GM21360 (cell line): ENCODE measurements at regions not wholly inside any gene's neighbourhood (a gene's known extent, or its start where the extent isn't known, plus 50 kb on each side); places are given as distances from the start of the nearest gene placed in this dataset.

Experiments used
- ATAC-seq: cut with Tn5 transposase; IDR thresholded peaks from one replicate; pipeline ENCODE4 v1.9.1; 2021; ENCODE audit warnings: mild to moderate bottlenecking, moderate library complexity; ENCODE audit not compliant: unreplicated experiment

DNA sequence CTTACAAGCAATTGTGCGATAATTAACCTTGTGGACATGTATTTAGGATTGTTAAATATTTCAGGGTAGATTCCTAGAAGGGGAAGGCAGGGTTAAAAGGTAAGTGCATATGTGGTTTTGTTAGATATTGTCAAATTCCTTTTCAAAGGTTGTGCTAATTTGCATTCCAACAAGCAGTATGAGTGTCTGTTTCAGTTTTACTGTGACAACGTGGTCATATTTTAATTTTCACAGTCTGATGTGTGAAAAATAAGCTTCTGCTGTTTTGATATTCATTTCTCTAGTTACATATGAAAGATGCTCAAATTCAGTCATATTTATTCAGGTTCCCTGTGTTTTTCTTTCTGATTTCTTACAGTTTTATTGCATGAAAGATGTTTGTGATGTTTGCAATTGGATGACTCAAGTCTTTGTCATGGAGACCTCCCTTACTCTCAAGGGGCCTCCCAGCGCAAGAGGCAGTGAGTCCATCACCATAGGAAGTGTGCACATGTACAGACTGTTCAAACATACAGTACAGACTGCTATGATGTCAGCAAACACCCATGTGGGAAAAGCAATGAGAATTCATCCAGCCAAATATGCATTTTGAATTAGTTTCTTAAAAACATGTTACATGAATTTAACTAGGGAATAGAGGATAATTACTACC, 310.8 kb downstream of the GALR1 start:
- peak; percentile 60 for ATAC-seq

DNA sequence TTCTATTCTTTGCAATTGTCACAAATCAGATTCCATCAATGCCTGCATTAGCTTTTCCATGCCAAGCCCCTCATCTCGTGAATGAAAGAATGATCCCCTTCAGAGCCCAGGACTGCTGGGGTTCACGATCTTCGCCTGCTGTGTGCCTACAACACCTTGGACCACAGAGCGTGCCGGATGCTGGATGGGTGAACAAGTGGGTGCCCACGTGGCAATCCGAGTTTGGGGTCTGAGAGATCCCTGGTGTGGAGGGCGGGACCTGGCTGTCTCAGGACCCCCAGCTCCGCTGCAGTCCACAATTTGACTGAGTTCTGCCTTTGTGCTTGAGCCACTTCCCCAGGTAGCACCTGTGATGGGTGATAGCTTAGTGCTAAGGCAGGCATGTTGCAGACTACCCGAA, 317.0 kb downstream of the GALR1 start:
- ATAC-seq: no peak

DNA sequence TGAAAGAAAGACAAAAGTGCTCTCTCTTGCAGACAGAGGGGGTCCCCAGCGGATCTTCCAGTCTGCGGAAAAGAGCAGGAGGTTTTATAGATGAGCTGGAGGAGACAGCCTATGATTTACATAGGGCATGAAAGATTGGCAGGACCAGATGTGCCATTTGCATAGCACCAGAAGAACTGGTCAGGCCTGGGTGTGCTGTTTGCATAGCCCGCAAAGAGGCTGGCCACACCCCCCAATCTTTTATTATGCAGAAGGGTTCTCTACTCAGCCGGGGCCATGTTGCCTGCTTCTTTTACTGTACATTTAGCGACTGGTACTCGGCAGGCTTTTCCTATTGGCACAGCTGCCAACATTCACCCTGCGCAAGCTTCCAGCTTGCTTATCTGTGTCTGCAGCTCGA, 317.6 kb downstream of the GALR1 start:
- ATAC-seq: no peak

DNA sequence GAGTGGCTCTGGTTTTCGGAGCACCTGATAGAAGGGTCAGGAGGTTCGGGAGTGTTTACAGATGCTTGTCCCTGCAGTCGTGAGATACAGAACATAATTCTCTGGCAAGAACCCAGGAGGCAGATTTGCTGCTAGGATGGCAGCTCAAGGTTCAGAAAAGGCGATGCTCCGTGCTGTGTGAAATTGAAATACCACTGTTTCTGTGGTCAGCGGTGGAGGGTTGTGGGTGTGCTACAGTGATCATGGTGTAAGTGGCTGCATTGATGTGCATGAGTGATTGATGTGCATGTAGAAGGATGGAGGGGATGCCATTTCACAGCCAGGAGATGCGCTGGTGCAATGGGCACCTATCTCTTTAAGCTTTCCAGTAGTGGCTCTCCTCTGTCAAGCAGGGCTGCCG, 322.1 kb downstream of the GALR1 start:
- no peak for ATAC-seq

DNA sequence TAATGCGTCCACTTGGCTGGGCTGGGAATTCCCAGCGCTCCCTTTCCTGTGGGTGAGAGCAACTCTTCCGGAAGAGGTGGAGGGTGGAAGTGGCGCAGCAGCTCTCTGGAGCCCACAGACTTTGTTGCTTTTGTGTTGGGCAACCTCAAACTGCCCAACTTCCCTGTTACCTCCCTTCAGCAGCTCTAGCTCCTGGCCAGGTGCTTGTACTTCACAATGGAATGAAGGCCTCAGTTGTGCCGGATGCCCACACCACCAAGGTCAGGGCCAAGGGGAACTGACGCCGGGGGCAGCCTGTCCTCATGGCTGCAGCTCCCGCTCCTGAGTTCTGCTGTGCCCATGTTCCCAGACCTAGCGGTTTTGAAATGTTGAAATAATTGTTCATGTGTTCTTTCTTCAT, 322.9 kb downstream of the GALR1 start:
- ATAC-seq: no peak

DNA sequence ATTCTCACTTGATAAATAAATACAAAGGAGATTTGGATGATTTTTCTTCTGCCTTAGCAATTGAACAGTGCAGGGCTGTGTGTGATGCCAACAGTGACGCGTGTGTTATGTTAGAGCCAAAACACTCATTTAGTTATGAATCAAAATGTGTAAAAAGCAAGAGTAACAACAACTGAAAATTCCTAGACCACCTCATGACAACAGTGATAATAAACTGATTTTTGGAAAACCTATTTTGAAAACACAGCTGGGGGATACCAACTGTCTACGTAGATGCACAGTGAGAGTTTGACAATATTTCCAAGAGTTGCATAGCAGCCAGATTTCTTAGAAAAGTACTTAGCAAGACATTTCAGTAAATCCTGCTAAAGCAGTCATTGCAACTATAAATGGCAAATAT, 323.9 kb downstream of the GALR1 start:
- ATAC-seq: no peak

DNA sequence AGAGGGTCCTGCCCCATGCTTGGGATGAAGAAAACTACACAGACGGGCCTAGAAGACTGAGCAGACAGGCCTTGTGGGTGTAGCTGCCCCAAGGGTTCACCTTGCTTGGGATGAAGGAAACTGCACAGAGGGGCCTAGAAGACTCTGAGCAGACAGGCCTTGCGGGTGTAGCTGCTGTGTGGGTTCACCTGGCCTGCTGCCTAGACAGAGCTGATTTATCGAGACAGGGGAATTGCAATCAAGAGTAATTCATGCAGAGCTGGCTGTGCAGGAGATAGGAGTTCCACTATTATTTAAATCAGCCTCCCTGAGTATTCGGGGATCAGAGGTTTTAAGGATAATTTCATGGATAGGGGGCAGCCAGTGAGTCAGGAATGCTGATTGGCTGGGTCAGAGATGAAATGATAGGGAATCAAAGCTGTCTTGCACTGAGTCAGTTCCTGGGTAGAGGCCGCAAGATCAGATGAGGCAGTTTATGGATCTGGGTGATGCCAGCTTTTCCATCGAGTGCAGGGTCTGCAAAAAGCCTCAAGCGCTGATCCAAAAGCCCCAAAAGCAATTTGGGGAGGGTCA, 341.4 kb downstream of the GALR1 start:
- ATAC-seq: no peak

DNA sequence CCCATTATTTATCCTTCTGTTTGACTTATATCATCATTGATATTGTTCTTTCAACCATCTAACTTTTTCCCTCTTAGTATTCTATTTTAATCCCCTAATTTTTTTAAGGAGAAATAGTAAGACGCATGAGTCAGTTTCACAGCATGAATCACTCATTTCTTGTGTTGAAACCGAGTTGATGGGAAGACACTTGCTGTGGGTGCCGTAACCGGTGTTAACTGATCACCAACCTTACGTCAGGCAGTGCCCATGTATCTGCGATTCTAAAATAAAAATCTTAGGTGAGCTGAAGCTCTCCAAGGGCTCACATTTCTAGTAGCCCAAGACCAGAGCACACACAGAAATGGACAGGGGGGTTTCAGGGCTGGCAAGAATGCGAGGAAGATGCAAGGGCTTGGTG, 348.1 kb downstream of the GALR1 start:
- no peak for ATAC-seq

DNA sequence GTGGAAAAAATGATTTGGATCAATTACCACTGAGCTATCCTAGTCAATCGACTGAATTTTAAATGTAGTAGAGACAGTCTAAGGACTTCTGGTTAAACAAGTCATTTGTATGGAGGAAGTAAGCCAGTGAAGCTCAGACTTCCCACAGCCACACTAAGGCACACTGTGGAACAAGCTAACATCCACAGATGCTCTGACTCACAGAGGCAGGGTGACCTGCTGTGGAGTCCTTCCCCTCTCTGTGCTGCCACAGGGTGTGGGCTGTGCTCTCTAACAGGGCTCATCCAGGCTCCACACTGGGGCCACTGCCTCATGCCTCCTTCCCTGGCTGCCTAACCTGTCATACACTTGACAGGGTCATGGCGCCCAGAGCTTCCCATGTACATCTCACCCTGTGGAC, 351.0 kb downstream of the GALR1 start:
- no peak for ATAC-seq

DNA sequence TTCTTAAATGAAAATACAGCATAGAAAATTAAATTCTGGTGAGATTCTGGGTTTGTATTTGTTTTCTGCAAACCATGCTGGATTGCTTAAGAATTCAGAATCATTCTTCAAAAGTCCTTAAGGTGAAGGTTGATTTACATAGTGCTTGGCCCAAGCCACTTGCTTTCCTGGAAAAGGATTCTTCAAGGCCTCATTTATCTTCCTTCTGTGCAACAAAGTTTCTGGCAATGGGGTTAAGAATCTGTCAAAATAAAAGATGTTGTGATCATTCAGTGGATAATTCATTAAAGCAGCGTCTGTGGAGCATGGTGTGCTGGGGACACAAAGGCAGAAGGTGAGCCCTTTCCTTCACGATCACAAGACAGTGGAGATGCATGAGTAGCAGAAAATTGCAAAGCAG, 351.9 kb downstream of the GALR1 start:
- no peak for ATAC-seq

DNA sequence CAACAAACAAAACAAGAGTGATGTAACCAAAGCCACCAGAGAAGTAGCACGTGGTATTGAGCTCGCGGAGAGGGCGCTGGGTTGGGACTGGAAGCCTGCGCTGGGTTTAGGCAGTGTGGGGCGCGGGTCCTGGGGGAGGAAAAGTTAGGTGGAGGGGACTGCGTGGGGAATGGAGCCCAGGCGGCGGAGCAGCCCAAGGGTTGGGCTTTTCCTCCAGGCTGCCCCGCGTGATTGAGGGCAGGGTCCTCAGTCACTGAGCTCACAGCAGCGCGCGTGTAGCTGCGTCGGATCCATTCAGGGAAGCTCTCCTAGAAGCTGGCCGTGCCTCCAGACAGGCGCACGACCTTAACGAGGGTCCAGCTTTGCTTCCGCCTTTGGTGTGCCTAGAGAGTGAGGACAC, 357.4 kb downstream of the GALR1 start:
- no peak for ATAC-seq

DNA sequence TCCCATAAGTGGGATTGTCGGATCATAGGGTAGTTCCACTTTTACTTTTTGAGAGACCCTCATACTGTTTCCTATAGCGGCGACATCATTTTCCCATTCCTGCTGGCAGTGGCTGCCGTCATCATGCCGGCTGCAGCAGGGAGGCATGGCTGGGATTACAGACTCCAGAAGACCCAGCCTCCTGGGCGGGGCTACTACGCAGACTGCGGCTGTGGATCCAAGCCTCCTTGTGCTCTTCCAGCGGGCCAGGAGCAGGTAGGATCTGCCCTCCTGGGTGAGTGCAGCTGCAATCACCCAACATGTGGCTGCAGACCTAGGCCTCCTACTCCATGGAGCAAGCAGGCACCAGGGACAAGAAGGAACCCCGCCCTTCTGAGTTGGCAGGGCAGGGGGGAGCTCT, 359.2 kb downstream of the GALR1 start:
- ATAC-seq: no peak

DNA sequence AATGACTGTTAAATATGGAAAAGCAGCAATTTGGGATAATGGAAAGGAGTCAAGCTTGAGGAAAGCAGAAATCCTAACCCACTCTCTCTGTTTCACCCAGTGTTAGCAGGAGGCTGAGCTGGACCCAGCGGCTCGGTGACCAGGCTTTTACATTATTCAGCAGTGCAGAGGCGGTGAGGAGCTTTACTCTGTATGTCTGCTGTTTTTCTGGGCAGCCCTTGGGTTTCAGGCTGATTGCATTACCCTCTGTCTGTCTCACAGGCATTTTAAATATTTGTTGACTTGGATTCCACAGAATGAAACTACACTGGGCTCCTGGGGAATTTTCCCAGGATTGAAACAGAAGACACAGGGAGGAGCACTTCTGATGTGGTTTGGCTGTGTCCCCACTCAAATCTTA, 368.0 kb downstream of the GALR1 start:
- no peak for ATAC-seq

DNA sequence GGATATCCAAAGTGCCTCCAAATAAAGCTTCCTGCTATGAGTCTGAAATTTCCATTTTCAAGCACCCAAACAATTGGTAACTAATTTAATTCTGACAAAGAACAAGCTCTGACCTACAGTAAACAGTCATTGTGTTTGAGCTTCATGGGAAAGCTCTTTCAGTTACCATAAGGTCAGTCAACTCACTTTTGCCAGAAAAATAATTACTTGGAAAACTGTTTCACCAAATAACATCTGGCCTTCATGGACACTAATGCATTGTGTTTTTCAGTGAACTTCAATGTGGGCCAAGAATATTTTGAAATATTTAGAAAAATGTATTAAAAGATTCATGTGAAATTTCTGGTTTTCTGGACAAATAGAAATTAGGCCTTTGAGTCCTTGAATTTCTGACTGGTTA, 369.9 kb downstream of the GALR1 start:
- ATAC-seq: no peak

DNA sequence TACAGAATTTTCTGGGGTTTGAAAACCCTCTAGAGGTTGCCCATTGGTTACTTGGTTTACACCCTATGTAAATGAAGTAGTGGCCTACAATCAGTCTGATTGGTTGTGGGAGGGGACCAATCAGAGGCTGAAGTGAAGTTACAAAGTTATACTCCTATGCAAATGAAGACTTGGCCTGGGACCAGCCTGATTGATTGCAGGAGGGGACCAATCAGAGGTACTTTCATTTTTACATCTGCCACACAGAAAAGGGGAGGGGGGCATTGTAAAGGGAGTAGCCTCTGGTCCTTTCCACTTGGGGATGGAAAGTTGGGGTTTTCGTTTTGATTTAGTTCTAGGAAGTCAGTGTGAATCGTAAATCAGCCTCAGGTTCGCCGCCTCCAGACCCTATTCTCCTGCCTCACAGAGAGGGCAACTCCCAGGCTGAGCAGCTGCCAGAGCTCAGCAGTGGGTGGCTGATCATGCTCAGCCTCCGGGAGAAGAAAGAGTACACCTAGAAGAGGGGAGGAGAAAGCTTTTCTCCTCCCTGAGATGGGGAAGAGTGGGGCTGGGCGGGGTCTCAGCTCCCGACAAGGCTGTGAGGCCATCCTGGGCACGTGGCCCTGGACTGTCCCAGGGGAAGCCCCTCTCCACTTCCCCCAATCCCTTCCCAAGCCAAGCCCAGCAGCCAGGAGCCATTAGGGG, 372.5 kb downstream of the GALR1 start:
- ATAC-seq: no peak

DNA sequence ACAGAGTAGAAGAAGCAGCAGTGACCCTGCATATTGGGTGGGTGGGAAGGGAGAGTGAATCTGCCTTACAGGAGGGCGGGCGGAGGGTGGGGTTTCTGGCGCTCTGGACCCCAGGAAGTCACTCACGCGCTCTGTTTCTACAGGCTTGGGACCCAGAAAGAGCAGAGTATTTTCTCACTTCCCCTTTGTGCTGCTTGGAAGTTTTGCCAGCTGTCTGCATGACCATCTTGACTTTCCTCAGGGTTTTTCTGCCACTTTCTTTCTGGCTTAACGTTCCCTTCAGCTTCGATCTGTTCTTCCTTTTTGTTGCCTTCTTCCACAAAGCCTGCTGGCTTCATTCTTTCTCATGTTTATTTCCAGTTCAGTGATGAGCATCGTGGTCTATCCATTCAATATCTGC, 383.1 kb downstream of the GALR1 start:
- peak; percentile 84 for ATAC-seq

DNA sequence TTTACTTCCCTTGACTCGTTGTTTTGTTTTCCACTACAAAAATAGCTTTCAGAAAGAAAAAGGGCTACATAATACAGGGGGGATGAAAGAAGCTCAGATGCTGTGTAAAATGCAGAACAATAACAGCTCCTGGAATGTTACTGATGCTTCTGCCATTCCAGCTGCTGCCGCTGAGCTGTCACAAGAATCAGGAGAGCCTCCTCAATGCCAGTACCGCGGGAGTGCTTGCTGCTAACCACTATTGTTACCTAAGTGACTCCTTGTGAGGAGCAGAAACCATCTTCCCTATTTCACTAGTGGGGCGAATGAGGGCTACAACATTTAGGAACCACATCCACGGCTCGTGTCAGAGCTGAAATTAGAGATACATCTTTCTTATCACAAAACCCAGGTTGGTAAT, 384.8 kb downstream of the GALR1 start:
- no peak for ATAC-seq

DNA sequence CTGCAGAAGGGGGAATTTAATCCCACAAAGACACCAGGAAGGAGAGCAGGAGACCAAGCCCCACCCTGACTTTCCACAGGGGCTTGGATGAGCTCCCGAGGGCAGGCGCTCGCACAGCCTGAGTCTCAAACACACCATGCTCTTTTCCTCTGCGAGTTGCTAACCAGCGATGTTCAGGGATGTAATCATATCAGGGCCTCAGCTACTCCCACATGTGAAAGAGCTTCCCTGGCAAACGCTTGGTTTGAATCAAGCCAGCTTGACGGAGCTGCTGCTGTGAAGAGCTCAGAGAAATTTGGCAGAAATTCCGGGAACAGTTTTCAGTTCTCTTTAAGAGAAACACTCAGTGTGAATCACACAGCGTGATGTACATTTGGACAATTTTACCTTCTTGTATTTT, 385.8 kb downstream of the GALR1 start:
- no peak for ATAC-seq

DNA sequence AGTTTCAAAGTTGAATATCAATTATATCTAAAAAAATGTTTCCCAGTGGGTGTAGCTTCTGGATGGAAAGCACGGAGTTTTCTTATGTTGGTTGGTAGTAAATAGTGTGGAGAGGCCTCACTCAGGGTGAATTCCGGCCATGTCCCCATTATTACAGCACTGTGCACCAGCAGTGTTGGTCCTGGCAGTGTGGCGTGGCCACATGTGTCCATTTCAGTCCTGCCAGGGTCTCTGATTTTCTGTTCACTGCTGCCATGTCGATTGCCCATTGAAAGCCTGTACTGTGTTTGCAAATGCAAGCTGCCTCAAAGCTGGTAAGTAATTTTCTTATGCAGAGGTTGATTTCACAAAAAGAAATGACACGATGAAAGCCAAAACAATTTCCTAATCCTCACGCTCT, 386.2 kb downstream of the GALR1 start:
- no peak for ATAC-seq

DNA sequence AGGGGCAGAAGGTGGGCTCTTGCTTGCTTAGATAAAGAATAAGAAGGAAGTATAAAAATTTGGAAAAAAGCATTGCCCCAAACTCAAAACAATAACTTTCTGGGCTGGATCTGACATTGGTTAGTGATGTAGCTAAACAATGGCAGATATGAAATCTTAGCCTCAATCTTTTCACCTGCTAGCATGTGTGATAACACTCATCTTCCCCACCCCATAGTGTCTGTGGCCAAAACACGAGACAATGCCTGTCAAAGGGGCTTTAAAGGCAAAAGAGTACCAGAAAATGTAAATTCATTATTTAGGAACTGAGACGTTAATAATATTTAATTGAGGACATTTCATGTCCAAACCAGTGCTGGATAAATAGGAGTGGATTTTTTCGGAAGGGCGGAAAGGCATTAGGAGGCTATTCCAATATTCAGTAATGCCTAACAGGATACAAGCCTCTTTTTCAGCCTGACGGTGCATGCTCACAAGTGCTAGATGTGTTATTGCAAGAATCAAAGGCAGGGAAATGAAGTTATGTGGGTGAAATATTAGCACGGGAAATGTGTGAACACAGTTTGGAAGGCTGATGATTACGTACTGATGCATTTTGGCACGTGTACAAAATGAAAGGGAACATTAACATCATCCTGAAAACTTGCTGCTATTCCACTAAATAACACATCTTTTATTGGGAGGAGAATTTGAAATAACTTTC, 395.7 kb downstream of the GALR1 start:
- ATAC-seq: no peak

DNA sequence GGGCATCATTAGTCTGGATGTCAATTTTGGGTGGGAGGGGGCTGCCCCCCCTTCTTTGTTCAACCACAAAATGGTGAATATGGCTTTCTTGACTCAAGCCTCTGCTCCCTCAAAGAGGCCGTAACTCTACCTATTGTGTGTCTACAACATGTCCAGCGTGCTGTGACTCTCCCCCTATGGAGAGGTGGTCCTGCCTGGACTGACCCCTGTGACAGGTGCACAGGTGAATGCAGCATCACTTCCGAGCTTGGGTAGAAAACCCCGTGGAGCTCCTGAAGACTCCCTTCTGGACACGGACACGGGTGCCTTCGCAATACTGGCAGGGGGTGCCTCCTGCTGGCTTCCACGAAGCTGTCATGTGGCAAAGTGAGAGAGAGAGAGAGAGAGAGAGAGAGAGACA, 397.8 kb downstream of the GALR1 start:
- no peak for ATAC-seq

DNA sequence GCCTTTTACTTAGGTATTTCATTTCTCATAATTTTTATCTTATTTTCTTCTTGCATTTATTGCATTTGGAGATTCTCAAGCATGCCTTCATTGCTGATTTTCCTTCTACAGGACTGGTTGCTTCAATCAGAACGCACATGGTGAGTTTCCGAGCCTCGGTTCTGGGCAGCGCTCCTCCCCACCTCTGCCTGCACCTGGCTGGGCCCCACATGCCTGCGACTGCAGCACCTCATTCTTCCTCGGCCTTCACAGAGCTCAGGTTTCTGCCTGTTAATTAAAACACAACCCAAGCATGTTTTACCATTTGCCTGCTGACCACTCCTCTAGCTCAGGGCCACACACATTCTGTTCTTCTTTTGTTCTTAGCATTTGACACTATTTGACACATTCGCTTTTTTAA, 398.8 kb downstream of the GALR1 start:
- ATAC-seq: no peak
